ENCODE measurements at regions not wholly inside any gene's neighbourhood (a gene's known extent, or its start where the extent isn't known, plus 50 kb on each side); places are given as distances from the start of the nearest gene placed in this dataset.

GRCh38 chr3:104596551-104596950 is 770.2 kb upstream of the ALCAM start:
- TF ChIP-seq ZNF274 (IDR thresholded peaks at IDR 0.05; ENCODE audit: low read depth, low read length) (no peak), YY1 (IDR thresholded peaks at IDR 0.05; ENCODE audit: insufficient read depth, insufficient read length) (no peak)
